ENCODE measurements at regions not wholly inside any gene's neighbourhood (a gene's known extent, or its start where the extent isn't known, plus 50 kb on each side); places are given as distances from the start of the nearest gene placed in this dataset.

DNA sequence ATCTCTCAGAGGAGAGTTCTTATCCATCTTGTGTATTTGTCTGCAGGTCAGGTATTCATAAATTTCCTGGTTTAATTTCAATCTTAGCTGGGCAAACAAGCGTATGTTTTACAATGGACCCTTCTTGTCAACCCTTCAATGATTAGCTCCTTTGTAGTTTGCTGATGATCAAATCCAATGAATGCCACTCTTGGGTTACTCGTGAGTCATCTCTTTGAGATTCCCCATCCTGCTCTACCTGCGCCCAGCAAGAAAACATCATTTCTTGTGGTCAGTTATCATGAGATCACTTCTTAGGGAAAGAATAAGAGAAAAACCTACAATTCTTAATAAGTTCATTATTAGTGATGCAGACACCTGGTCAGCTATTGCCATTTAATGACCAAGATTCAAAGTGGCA lies 572.3 kb upstream of the PKN2 start:
- no peak overlapping the region for H3K27ac ChIP-seq (ENCODE audit: low read depth, low read length, poor library complexity, severe bottlenecking)
- DNase-seq (ENCODE audit: low spot score) = no peak
- no peaks in the 10 kb centered on the region for H3K36me3 ChIP-seq (ENCODE audit: insufficient read depth, low read length, poor library complexity, severe bottlenecking)
- H3K4me1 ChIP-seq (ENCODE audit: insufficient read depth, low read length, poor library complexity, severe bottlenecking) = no peaks in the 10 kb centered on the region
- TF ChIP-seq CTCF (conservative IDR thresholded peaks at IDR 0.05; ENCODE audit: low read depth, low read length) (no peak), EZH2 (IDR thresholded peaks at IDR 0.05; ENCODE audit: borderline replicate concordance, low read depth, low read length, poor library complexity, severe bottlenecking) (no peak)
- intact Hi-C loops (cut with micrococcal nuclease; ENCODE audit: unreplicated experiment) = no loop called here
- no TSS peak for BruUV-seq (replicated peaks)
- ChIA-PET CTCF (no interaction called here), POLR2A (ENCODE audit: low non-redundant PET) (no interaction called here)
- no peaks in the 10 kb centered on the region for H3K27me3 ChIP-seq (replicated peaks; ENCODE audit: insufficient read depth, low read depth, low read length, poor library complexity)
- no peaks in the 10 kb centered on the region for H3K9me3 ChIP-seq (ENCODE audit: low read depth, low read length, poor library complexity, severe bottlenecking)
- no peak overlapping the region for H3K4me3 ChIP-seq (ENCODE audit: low read depth, low read length, poor library complexity, severe bottlenecking)

DNA sequence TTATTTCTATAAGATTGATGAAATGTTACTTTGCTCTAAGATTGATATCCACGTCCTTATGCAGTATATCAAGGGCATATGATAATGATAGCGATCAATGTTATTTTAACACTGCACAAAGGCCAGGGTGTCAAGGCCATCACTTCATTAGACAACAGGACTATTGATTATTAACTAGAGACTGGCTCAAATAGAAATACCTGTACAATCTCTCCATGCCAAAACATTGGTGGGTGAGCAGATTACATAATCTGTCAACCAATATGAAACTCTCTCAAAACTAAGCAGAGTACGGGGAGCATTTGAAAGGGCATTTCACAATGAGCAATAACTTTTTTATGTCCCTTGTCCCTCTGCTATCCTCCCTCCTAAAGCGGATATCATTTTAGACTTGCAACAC lies 566.5 kb upstream of the PKN2 start:
- H3K9me3 ChIP-seq (ENCODE audit: low read depth, low read length, poor library complexity, severe bottlenecking) = no peaks in the 10 kb centered on the region
- ChIA-PET CTCF (no interaction called here), POLR2A (ENCODE audit: low non-redundant PET) (no interaction called here)
- intact Hi-C loops (cut with micrococcal nuclease; ENCODE audit: unreplicated experiment) = no loop called here
- no peak overlapping the region for H3K27ac ChIP-seq (ENCODE audit: low read depth, low read length, poor library complexity, severe bottlenecking)
- no TSS peak for BruUV-seq (replicated peaks)
- H3K4me3 ChIP-seq (ENCODE audit: low read depth, low read length, poor library complexity, severe bottlenecking) = no peak overlapping the region
- no peaks in the 10 kb centered on the region for H3K36me3 ChIP-seq (ENCODE audit: insufficient read depth, low read length, poor library complexity, severe bottlenecking)
- H3K4me1 ChIP-seq (ENCODE audit: insufficient read depth, low read length, poor library complexity, severe bottlenecking) = no peaks in the 10 kb centered on the region
- DNase-seq (ENCODE audit: low spot score) = no peak
- no peak for TF ChIP-seq EZH2 (IDR thresholded peaks at IDR 0.05; ENCODE audit: borderline replicate concordance, low read depth, low read length, poor library complexity, severe bottlenecking)
- TF ChIP-seq CTCF (conservative IDR thresholded peaks at IDR 0.05; ENCODE audit: low read depth, low read length) = no peak
- no peaks in the 10 kb centered on the region for H3K27me3 ChIP-seq (replicated peaks; ENCODE audit: insufficient read depth, low read depth, low read length, poor library complexity)

DNA sequence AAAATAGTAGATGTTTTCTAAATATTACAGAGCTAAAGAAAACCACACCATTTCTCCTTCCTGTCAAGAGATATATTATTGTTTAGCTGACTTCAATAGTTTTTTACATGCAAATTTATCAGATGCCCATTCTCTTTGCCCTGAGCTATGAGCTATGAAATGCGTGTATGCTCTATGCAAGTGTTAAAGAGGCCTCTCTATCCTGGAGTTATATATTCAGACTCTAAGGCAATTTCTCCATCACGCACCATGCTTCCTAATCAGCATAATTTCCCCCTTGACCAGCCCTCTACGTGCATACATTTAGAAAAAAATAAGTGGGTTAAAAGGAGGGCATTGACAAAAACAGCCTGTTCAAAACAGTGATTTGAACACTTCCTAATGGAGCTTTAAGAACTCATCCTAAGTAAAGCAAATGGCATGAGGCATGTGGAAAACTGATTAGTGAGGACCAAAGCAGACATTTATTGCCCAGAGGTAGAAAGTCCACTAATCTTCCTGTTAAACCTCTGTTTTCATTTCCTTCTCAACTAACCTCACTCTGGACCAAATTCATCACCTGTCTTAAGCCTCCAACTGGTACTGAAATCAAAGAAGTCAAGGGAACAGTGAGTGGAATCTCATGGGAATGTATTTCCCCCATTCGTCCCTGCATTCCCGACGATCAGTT lies 565.8 kb upstream of the PKN2 start:
- intact Hi-C loops (cut with micrococcal nuclease; ENCODE audit: unreplicated experiment) = no loop called here
- ChIA-PET POLR2A (ENCODE audit: low non-redundant PET) (no interaction called here), CTCF (no interaction called here)
- Histone ChIP-seq H3K27me3 (replicated peaks; ENCODE audit: insufficient read depth, low read depth, low read length, poor library complexity) (no peaks in the 10 kb centered on the region), H3K9me3 (ENCODE audit: low read depth, low read length, poor library complexity, severe bottlenecking) (no peaks in the 10 kb centered on the region), H3K27ac (ENCODE audit: low read depth, low read length, poor library complexity, severe bottlenecking) (no peak overlapping the region), H3K4me3 (ENCODE audit: low read depth, low read length, poor library complexity, severe bottlenecking) (no peak overlapping the region), H3K36me3 (ENCODE audit: insufficient read depth, low read length, poor library complexity, severe bottlenecking) (no peaks in the 10 kb centered on the region), H3K4me1 (ENCODE audit: insufficient read depth, low read length, poor library complexity, severe bottlenecking) (no peaks in the 10 kb centered on the region)
- DNase-seq (ENCODE audit: low spot score) = no peak
- BruUV-seq (replicated peaks) = no TSS peak
- TF ChIP-seq EZH2 (IDR thresholded peaks at IDR 0.05; ENCODE audit: borderline replicate concordance, low read depth, low read length, poor library complexity, severe bottlenecking) (no peak), CTCF (conservative IDR thresholded peaks at IDR 0.05; ENCODE audit: low read depth, low read length) (no peak)

All from A673 (cell line).